H1 (cell line): ENCODE measurements at regions not wholly inside any gene's neighbourhood (a gene's known extent, or its start where the extent isn't known, plus 50 kb on each side); places are given as distances from the start of the nearest gene placed in this dataset.

Experiments used
- CTCF ChIA-PET: fragments of 300-600 bp; sonication (Branson Sonifier 250); formaldehyde crosslinking; loops from one replicate; lab custom pipeline; 2021; ENCODE audit not compliant: partially characterized antibody; lab: Charles Lee
- POLR2A ChIA-PET: fragments of 300-600 bp; sonication (Branson Sonifier 250); formaldehyde crosslinking; loops from one replicate; lab custom pipeline; 2021; ENCODE audit warnings: inconsistent platforms; ENCODE audit not compliant: partially characterized antibody; lab: Charles Lee
- DNase-seq, 2 experiments: peaks; one replicate each; pipeline versions ENCODE4 v3.0.0 to v3.0.0-alpha.2; 2010 to 2022; ENCODE audit warnings: low spot score in 2 of 2, low read depth in 1 of 2, mixed read lengths in 1 of 2
- FAIRE-seq: peaks from 2 replicates; lab custom pipeline; 2011; peaks lifted over from hg19 to GRCh38; lab: Jason Lieb, UNC
- H2AFZ ChIP-seq: 2 replicates; pipeline ENCODE4 v1.8.1; 2012; ENCODE audit warnings: low read length, inconsistent platforms
- H2AK5ac ChIP-seq: 2 replicates; pipeline ENCODE4 v1.6.1; 2013; ENCODE audit warnings: low read depth, low read length
- H2BK120ac ChIP-seq: replicated peaks from 2 replicates; pipeline ENCODE3; 2013; ENCODE audit warnings: low read depth, low read length, inconsistent platforms
- H2BK12ac ChIP-seq: 2 replicates; pipeline ENCODE4 v1.6.1; 2013; ENCODE audit warnings: low read depth, low read length
- H2BK15ac ChIP-seq: 2 replicates; pipeline ENCODE4 v1.6.1; 2013; ENCODE audit warnings: low read length
- H2BK20ac ChIP-seq: 2 replicates; pipeline ENCODE4 v1.6.1; 2013; ENCODE audit warnings: low read length
- H2BK5ac ChIP-seq: 2 replicates; pipeline ENCODE4 v1.6.1; 2013; ENCODE audit warnings: low read depth, low read length
- H3K14ac ChIP-seq: 2 replicates; pipeline ENCODE4 v1.6.1; 2013; ENCODE audit warnings: inconsistent platforms; ENCODE audit not compliant: insufficient read length
- H3K18ac ChIP-seq: 2 replicates; pipeline ENCODE4 v1.6.1; 2013; ENCODE audit warnings: low read length; ENCODE audit errors: extremely low read depth
- H3K23ac ChIP-seq: 2 replicates; pipeline ENCODE4 v1.6.1; 2013; ENCODE audit warnings: inconsistent platforms; ENCODE audit not compliant: insufficient read length
- H3K23me2 ChIP-seq: 2 replicates; pipeline ENCODE4 v1.6.1; 2013; ENCODE audit warnings: low read depth, low read length
- H3K27ac ChIP-seq: 2 replicates; pipeline ENCODE4 v1.6.1; 2011; ENCODE audit warnings: low read depth, low read length, inconsistent platforms
- H3K27me3 ChIP-seq, 4 experiments: replicated peaks in 1 of 4; 1 replicate in 1 of 4; 2 replicates in 3 of 4; pipeline versions ENCODE4 v1.6.1 to v1.8.1; 2011 to 2013; ENCODE audit warnings: low read length in 3 of 4, mild to moderate bottlenecking in 3 of 4, inconsistent platforms in 2 of 4, mixed read lengths in 2 of 4, moderate library complexity in 1 of 4; ENCODE audit not compliant: control insufficient read depth in 3 of 4, insufficient read depth in 3 of 4; ENCODE audit errors: extremely low read depth in 1 of 4
- H3K36me3 ChIP-seq, 4 experiments: 2 replicates each; pipeline versions ENCODE4 v1.6.1 to v1.8.1; 2011 to 2013; ENCODE audit warnings: mild to moderate bottlenecking in 4 of 4, low read length in 3 of 4, moderate library complexity in 2 of 4, control low read depth in 1 of 4, inconsistent platforms in 1 of 4; ENCODE audit not compliant: insufficient read depth in 4 of 4, control insufficient read depth in 2 of 4
- H3K4ac ChIP-seq: replicated peaks from 2 replicates; pipeline ENCODE3; 2013; ENCODE audit warnings: low read length, low read depth, mixed read lengths, inconsistent platforms; ENCODE audit not compliant: insufficient read length
- H3K4me1 ChIP-seq, 4 experiments: replicated peaks in 1 of 4; 1 replicate in 1 of 4; 2 replicates in 3 of 4; pipeline versions ENCODE4 v1.6.1 to v1.8.1; 2011 to 2013; ENCODE audit warnings: low read length in 3 of 4, inconsistent platforms in 2 of 4, mixed read lengths in 1 of 4; ENCODE audit not compliant: insufficient read depth in 4 of 4, control insufficient read depth in 3 of 4
- H3K4me2 ChIP-seq, 2 experiments: 2 replicates each; pipeline versions ENCODE4 v1.6.1 to v1.8.1; 2011 to 2013; ENCODE audit warnings: low read depth in 2 of 2, low read length in 2 of 2, control low read depth in 1 of 2, inconsistent platforms in 1 of 2, mild to moderate bottlenecking in 1 of 2; ENCODE audit not compliant: insufficient read depth in 1 of 2
- H3K4me3 ChIP-seq, 4 experiments: fragments of 200-600, 300-600 bp in 1 of 4; sonication (generic), shearing (Covaris generic), sonication (Bioruptor Twin) in 1 of 4; 2 replicates each; pipeline versions ENCODE4 v1.5.1 to v1.8.1; 2011 to 2016; ENCODE audit warnings: low read length in 4 of 4, low read depth in 3 of 4, control low read depth in 2 of 4, inconsistent platforms in 2 of 4, mild to moderate bottlenecking in 2 of 4, mixed read lengths in 1 of 4, moderate library complexity in 1 of 4; ENCODE audit not compliant: insufficient read depth in 2 of 4; ENCODE audit errors: extremely low read depth in 1 of 4
- H3K56ac ChIP-seq: replicated peaks from 2 replicates; pipeline ENCODE3; 2013; ENCODE audit warnings: low read depth, mild to moderate bottlenecking, mixed read lengths, low read length, inconsistent platforms; ENCODE audit not compliant: insufficient read length
- H3K79me1 ChIP-seq: 2 replicates; pipeline ENCODE4 v1.6.1; 2013; ENCODE audit warnings: low read depth, low read length, control low read depth
- H3K79me2 ChIP-seq, 2 experiments: 2 replicates each; pipeline versions ENCODE4 v1.6.1 to v1.8.1; 2012 to 2013; ENCODE audit warnings: low read length in 2 of 2, mild to moderate bottlenecking in 2 of 2, inconsistent platforms in 1 of 2; ENCODE audit not compliant: insufficient read depth in 2 of 2, control insufficient read depth in 1 of 2
- H3K9ac ChIP-seq, 4 experiments: replicated peaks in 1 of 4; 1 replicate in 1 of 4; 2 replicates in 3 of 4; pipeline versions ENCODE4 v1.6.1 to v1.8.1; 2011 to 2013; ENCODE audit warnings: low read depth in 3 of 4, low read length in 3 of 4, control low read depth in 2 of 4, mild to moderate bottlenecking in 2 of 4, moderate library complexity in 2 of 4, inconsistent platforms in 1 of 4; ENCODE audit errors: extremely low read depth in 1 of 4
- H3K9me3 ChIP-seq, 2 experiments: 2 replicates each; pipeline versions ENCODE4 v1.6.1 to v1.8.1; 2012 to 2013; ENCODE audit warnings: mild to moderate bottlenecking in 2 of 2, moderate library complexity in 2 of 2, control low read depth in 1 of 2, inconsistent platforms in 1 of 2, low read depth in 1 of 2, low read length in 1 of 2, mixed read lengths in 1 of 2; ENCODE audit not compliant: insufficient read depth in 2 of 2
- H4K20me1 ChIP-seq, 2 experiments: replicated peaks in 1 of 2; 2 replicates each; pipeline versions ENCODE3 to v1.8.1; 2011 to 2013; ENCODE audit warnings: inconsistent platforms in 2 of 2, low read length in 2 of 2, mild to moderate bottlenecking in 1 of 2; ENCODE audit not compliant: insufficient read depth in 2 of 2, control insufficient read depth in 1 of 2
- H4K5ac ChIP-seq: 2 replicates; pipeline ENCODE4 v1.6.1; 2013; ENCODE audit warnings: low read length, low read depth, mixed read lengths, inconsistent platforms; ENCODE audit not compliant: insufficient read length
- H4K8ac ChIP-seq: 2 replicates; pipeline ENCODE4 v1.8.0; 2013; ENCODE audit warnings: mild to moderate bottlenecking, moderate library complexity, low read length, inconsistent platforms; ENCODE audit not compliant: insufficient read depth; ENCODE audit errors: extremely low read depth
- H4K91ac ChIP-seq: replicated peaks from 2 replicates; pipeline ENCODE3; 2013; ENCODE audit warnings: low read length, mixed read lengths, inconsistent platforms; ENCODE audit not compliant: insufficient read length
- ATF2 ChIP-seq: IDR thresholded peaks from 2 replicates; pipeline ENCODE4 v1.6.1; 2012; ENCODE audit warnings: low read length, inconsistent platforms
- CBX8 ChIP-seq: fragments of 300-800, 300-1000 bp; sonication (generic); IDR thresholded peaks from 2 replicates; pipeline ENCODE4 v1.7.1; 2016; ENCODE audit warnings: low read depth, low read length, borderline replicate concordance
- CHD2 ChIP-seq: IDR thresholded peaks from 2 replicates; pipeline ENCODE4 v1.6.1; 2012; ENCODE audit warnings: low read length, improper control_type of control experiment
- CTBP2 ChIP-seq: IDR thresholded peaks from 2 replicates; pipeline ENCODE4 v1.7.0; 2011; ENCODE audit warnings: borderline replicate concordance, mild to moderate bottlenecking, moderate library complexity, mixed read lengths, low read length; ENCODE audit not compliant: insufficient read depth, insufficient read length
- GABPA ChIP-seq: IDR thresholded peaks from 2 replicates; pipeline ENCODE4 v1.6.1; 2011; ENCODE audit warnings: mild to moderate bottlenecking, low read length, moderate library complexity, borderline replicate concordance; ENCODE audit not compliant: insufficient read depth
- HDAC6 ChIP-seq: IDR thresholded peaks from one replicate; pipeline ENCODE4 v1.7.1; 2012; ENCODE audit warnings: low read depth, mild to moderate bottlenecking, inconsistent platforms, low read length, moderate library complexity
- KDM4A ChIP-seq: IDR thresholded peaks from one replicate; pipeline ENCODE4 v1.7.1; 2012; ENCODE audit warnings: low read depth, mild to moderate bottlenecking, moderate library complexity, low read length, inconsistent platforms; ENCODE audit not compliant: severe bottlenecking
- KDM5A ChIP-seq: fragments of 200-600 bp; IDR thresholded peaks from 2 replicates; pipeline ENCODE4 v1.7.1; 2012; ENCODE audit warnings: mild to moderate bottlenecking, low read length, inconsistent platforms, mixed read lengths
- NANOG ChIP-seq: IDR thresholded peaks from 2 replicates; pipeline ENCODE4 v1.6.1; 2011; ENCODE audit warnings: low read length, low read depth, mild to moderate bottlenecking, inconsistent platforms; ENCODE audit not compliant: insufficient read depth, poor library complexity, severe bottlenecking
- NRF1 ChIP-seq: IDR thresholded peaks from 2 replicates; pipeline ENCODE4 v1.6.1; 2011; ENCODE audit warnings: mild to moderate bottlenecking, low read depth, low read length, improper control_type of control experiment
- RFX5 ChIP-seq: IDR thresholded peaks from 2 replicates; pipeline ENCODE4 v1.6.1; 2011; ENCODE audit warnings: low read depth, low read length, improper control_type of control experiment, borderline replicate concordance
- SAP30 ChIP-seq: fragments of 300-600 bp; sonication (generic); IDR thresholded peaks from 2 replicates; pipeline ENCODE4 v1.7.1; 2012; ENCODE audit warnings: low read length, moderate library complexity, mild to moderate bottlenecking, inconsistent platforms; ENCODE audit not compliant: insufficient read depth, insufficient replicate concordance
- TCF12 ChIP-seq: IDR thresholded peaks from 2 replicates; pipeline ENCODE4 v1.6.1; 2011; ENCODE audit warnings: low read depth, mild to moderate bottlenecking, low read length

GRCh38 chr14:35223927-35224326 is 68.3 kb upstream of the PSMA6 start:
- Histone ChIP-seq H3K14ac (no peak overlapping the region), H2AK5ac (no peak overlapping the region), H4K91ac (no peak overlapping the region), H3K56ac (no peak overlapping the region), H4K8ac (no peak overlapping the region), H3K79me1 (no peaks in the 10 kb centered on the region), H3K18ac (no peak overlapping the region), H2BK5ac (no peak overlapping the region), H3K23me2 (no peaks in the 10 kb centered on the region; the same call in 1 of the 2 replicates), H3K27me3 (no peaks in the 10 kb centered on the region), H2BK120ac (no peak overlapping the region), H3K4ac (no peak overlapping the region), H3K4me2 (no peak overlapping the region), H3K4me1 (no peaks in the 10 kb centered on the region), H3K9ac (no peak overlapping the region), H2BK20ac (no peak overlapping the region), H3K9me3 (no peaks in the 10 kb centered on the region), H2BK15ac (no peak overlapping the region), H3K36me3 (no peaks in the 10 kb centered on the region), H4K5ac (no peak overlapping the region), H3K23ac (no peak overlapping the region), H4K20me1 (peaks cover 0 to 1% of the 10 kb centered on the region in 2 experiments), H3K4me3 (no peak overlapping the region), H2AFZ (no peak overlapping the region), H3K27ac (no peak overlapping the region), H3K79me2 (no peaks in the 10 kb centered on the region), H2BK12ac (no peak overlapping the region)
- FAIRE-seq (no peak), DNase-seq (no peak)
- POLR2A ChIA-PET, result no interaction called here
- TF ChIP-seq CBX8, result no peak
- TF ChIP-seq KDM5A, result no peak
- TF ChIP-seq NANOG, result no peak
- TF ChIP-seq ATF2, result no peak
- no peak for TF ChIP-seq GABPA
- TF ChIP-seq NRF1, result no peak
- TF ChIP-seq RFX5, result no peak
- TF ChIP-seq SAP30, result no peak
- no peak for TF ChIP-seq HDAC6
- TF ChIP-seq KDM4A, result no peak
- TF ChIP-seq CTBP2, result no peak
- no peak for TF ChIP-seq TCF12
- no peak for TF ChIP-seq CHD2
- CTCF ChIA-PET, result interaction anchor here (0.6 to 2.8 kb wide), 4 partner anchors 83 to 494 kb away, joined by 3 to 8 read pairs (median 3); no protein-coding TSS in a partner anchor
